Fibroblast of upper back skin (primary cell): ENCODE measurements at regions not wholly inside any gene's neighbourhood (a gene's known extent, or its start where the extent isn't known, plus 50 kb on each side); places are given as distances from the start of the nearest gene placed in this dataset.

Source experiments
- DNase-seq: peaks from one replicate; pipeline ENCODE4 v3.0.0-alpha.2; 2013

DNA sequence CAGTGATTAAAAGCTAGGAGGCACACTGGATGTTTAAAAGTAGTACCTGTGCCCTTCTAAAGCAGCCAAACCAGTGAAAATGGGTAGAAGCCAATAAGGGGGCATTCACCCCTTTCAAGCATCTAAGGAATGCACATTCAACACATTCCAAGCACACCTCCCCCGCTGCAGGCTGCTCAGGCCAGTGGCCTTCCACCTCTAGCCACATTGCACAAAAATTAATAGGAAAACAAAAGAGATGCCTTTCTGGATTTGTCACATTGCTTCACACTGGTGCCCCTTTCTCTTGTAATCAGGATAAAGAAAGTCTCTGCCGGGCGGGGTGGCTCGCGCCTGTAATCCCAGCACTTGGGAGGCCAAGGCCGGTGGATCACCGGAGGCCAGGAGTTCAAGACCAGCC is 834.0 kb downstream of the USP25 start:
- peak; percentile 65 for DNase-seq

DNA sequence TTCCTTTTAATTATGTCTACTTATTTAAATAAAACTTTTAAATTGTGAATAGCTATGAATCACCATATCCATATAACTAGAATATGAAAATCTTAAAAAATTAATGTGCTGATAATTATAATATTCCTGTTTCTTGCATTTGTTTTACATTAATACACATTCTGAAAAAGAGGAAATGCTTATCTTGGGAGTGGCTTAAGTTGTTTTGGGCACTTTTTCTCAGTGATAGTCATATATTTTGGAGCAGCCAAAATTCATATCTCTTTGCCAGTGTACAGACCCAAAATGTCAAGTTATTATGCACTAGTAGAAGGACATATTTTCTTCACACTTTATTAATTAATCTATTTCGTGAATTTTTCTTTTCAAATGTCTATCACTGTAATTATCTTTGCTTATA is 838.5 kb downstream of the USP25 start:
- DNase-seq = no peak

DNA sequence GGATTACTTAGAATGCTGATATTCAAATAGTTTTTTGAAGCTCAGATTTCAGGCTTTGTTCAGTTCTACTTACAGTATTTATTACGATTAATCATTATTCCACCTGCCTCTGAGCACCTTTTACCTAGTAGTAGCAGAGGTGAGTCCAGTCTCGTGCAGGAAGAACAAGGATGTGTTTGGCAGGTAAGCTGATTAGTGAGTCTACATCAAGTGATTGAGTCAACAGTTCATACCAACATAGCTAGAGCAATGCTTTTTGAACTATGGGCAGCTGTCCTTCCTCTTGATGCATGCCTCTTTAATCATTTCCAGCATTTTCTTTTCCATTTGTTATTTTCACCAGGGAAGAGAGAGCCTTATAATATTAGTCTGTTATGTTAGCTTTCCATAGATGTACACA is 838.9 kb downstream of the USP25 start:
- no peak for DNase-seq

GRCh38 chr21:16569679-16570078 is 839.9 kb downstream of the USP25 start:
- DNase-seq = peak; percentile 53

- DNase-seq = no peak
These were observed 840.4 kb downstream of the USP25 start for GRCh38 chr21:16570171-16570570.

DNA sequence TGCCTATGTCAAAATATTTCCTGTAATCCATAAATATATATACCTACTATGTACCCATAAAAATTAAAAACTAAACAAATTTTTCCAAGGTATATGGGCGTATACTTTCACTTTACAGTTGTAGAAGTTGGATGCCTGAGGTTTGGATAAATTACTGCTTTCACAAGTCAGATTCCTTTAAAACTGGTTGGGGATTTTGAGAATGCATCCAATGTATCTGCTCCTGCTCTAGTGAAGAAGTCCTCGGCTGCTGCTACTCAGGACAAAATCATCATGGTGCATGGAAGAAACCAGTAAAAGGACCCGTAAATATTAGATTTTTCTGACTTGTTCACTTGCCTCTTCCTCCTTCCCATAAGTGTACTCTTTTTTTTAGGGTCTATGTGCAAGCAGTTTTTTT is 841.1 kb downstream of the USP25 start:
- DNase-seq = no peak

DNA sequence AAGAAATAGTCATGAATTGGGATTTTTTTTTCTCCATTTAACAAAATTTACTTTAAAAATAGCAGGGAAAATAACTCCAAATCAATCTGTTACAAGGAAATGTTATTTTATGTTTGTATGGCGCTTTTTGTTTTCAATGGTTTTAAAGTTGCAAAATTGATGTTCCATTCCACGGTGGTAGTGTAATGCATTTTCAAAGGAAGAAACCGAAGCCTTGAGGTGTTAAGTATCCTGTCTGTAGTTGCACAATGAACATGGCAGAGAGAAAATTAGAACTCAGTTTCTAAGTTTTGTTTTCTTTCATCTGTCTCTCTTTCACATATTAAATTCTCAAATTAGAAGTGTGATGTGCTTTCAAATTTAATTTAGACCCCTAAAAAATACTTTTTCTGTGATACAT is 841.8 kb downstream of the USP25 start:
- no peak for DNase-seq

DNA sequence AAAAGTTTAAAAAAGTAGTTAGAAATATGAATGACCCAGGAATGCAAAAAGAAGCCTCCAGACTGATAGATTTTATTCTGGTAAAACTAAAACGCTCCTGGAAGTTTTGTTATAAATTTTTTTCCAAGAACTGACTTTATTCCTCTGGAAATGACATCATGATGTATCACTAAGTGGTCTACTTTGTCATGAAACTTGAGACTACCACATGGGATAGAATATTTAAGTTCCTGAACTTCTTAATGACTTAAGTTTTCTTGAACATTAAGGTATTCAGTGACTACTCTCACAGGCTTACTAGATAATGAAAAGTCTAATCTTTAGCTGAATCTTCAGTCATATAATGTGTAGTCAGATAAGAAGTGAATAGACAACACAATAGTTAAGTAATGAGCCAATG is 842.2 kb downstream of the USP25 start:
- DNase-seq = peak; percentile 66

DNA sequence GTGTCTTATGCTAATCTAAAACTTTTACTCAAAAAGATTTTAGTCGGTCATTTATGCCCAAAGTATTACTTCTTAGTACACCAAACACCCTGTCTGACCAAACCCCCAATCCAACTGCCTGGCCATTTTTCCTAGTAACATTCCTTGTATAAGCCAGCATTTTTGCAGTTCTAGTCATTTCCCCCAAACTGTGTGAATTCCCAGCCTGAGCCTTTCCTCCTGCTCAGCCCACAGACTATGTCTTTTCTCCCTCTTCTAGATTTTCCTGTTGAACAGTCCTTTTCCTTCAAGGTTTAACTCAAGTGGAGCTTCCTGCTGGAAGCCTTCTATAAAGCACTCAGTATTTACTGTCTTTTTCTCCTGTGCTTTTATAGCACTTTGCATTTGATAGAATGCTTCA is 843.8 kb downstream of the USP25 start:
- DNase-seq = peak; percentile 89

GRCh38 chr21:16577975-16578374 is 848.2 kb downstream of the USP25 start:
- no peak for DNase-seq

DNA sequence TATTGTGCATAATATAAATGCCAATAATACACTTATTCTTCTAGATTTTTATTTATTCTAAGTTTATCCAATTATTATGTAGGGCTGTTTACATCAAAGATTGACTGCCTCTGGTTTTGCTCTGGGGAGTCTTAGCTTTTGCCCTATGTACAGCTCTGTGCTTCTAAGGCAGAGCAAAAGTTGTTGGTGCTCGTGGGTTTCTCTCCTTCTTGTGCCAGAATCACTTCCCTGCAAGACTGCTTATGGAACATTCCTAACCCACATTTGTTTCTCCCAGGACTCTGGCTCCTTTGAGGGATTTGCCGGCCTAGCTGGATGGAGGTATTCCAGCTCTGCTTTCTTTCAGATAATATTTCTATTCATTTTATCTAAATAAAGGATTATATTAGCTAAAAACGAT is 849.1 kb downstream of the USP25 start:
- no peak for DNase-seq

GRCh38 chr21:16579538-16579937 is 849.8 kb downstream of the USP25 start:
- peak; percentile 65 for DNase-seq

DNA sequence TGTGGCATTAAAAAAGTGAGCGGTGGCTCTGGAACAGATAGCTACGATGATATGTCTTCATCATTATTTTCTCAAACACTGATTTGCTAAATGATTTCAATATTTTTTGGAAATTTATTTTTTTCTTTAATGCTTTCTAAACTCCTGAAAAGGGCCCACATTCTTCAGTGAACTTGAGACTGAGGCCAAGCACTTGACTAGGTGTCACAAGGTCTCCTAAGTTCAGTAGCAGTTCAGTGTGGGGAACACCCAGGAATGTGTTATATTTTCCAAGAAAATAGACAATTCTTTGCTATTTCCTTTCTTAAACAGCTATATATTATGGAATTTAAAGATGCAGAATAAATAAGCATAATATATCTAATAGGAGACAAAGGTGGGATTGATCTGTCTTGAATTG is 850.9 kb downstream of the USP25 start:
- DNase-seq = no peak

DNA sequence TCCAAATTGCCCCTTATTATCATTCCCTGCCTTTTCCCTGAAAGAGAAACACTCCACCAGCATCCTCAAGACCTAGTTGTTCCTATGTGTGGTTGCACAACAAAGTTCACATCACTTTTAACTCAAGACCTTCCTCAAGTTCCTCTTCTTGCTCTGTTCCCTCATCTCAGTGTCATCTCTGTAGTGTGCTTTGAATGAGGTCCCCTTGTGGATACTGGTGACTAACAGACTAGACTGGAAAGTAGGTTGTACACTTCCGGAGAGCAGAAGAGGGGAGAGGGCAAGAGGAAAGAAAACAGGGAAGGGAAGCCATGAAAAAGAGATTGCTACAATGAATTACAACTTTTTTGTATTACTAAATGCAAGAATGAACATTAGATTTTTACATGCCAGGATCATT is 853.8 kb downstream of the USP25 start:
- no peak for DNase-seq

GRCh38 chr21:16584756-16585155 is 855.0 kb downstream of the USP25 start:
- DNase-seq = no peak

GRCh38 chr21:16585896-16586295 is 856.1 kb downstream of the USP25 start:
- no peak for DNase-seq

- peak; percentile 71 for DNase-seq
These were observed 857.4 kb downstream of the USP25 start for GRCh38 chr21:16587141-16587581.

DNA sequence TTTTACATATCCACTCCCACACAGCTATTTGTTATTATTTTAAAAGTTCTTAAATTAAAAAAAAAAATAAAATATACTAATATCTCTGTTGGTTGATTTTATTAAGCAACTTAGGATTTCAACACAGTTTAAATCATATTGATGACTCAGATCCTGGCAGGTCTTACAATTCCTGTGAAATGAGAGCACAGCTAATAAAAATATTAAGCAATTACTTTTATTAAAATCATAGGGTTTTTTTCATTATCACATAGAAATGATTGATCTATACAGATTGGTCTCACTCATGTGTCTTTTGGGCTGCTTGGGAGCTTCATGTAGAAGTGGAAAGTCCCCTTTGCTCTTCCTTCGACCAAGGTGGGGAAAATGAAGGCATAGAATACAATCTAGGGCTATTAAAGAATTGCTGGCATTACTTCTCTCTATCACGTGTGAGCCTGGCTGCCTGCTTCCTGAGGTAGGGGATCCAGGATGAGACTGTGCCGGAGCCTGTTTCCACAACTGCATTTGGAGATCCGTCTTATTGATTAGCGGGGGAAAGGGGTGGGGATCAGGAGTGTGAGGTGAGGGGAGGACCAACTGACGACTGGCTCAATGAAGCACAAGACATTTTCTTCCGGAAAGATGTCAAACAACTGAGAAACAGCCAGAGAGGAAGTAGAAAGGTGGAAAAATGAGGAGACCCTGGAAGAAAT is 858.0 kb downstream of the USP25 start:
- peak; percentile 70 for DNase-seq

DNA sequence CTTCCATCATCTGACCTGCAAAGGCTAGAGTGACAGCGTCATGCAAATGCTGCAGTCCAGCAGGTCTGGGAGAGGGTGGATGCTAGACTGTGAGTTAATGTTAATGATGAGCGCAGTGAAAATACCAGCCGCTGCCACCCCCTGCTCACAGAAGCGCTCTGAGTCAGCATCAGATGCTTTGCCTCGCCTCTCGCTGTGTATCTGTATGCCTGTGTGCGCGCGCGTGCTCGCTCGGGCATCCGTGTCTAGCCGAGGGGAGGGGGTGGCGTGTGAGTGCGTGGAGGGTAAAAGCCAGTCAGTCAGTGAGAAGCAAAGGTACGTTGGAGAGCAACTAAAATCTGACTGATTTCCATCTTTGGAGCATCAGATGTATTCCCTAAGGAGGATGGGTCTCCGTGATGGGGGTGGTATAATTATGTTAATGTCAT is 858.7 kb downstream of the USP25 start:
- DNase-seq = peak; percentile 81

DNA sequence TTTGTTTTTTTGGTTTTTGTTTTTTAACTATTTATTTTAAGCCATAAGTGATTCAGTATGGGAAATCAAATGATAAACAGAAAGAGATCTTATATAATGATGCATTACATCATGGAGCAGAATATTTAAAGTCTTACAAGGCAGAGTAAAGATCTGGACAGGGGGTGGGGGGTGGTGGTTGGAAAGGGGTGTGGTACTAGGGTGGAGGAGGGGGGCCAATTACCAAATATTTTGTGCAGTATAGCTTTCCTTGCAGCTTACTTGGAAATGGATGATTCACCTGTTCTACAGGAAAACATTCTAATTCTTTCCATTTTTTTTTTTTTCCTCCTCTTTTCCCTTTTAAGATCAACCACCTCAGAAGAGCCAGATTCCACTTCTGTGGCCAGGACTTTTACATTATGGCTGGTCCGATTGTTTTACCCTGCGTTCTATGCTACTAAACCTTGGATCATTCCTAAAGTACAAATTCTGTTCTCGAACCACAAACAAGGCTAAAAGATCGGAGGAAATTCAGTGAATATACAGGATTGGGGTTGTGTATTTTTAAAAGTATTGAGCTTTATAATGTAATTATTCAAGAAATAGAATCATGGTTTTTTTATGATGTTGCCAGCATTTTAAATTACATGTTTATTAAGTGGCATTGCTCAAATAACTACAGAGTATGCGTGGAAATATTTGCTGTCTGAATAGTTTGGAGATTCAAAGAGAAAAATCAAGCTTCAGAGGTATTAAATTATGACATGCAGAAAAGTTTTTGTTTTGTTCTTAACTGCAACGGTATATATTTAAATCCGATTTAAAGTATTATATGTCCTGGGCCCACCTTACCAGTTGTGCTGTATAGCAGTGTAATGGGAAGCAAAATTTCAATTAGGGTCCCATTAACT is 859.5 kb downstream of the USP25 start:
- no peak for DNase-seq

- DNase-seq = no peak
These were observed 860.4 kb downstream of the USP25 start for GRCh38 chr21:16590186-16590585.

DNA sequence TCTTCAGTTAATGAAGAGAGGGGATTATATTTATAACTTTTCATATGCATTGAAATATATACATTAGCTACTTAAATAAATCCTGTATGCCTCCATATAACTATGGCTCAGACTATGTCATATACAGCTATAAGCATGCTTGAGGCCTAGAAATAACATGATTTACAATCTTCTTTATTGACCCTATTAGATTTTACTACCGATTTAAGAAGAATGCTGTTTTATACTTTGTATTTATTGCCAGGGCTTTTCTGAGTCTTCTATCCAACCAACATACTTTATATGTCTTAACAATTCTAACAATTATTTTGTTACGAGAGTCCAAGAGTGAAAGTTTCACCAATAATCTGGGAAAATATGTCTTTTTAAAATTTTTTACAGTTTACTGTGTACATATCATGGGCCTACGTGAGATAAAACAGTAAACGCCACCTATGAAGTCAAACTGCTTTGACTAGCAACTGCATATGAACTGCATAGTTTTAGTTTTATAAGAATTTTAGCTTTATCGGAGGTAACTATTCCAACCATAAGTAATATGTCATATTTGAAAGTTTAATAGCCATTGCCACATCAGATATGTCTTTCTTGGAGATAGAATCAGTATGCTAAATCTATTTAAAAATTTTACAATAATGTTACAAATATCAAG is 861.0 kb downstream of the USP25 start:
- DNase-seq = no peak

DNA sequence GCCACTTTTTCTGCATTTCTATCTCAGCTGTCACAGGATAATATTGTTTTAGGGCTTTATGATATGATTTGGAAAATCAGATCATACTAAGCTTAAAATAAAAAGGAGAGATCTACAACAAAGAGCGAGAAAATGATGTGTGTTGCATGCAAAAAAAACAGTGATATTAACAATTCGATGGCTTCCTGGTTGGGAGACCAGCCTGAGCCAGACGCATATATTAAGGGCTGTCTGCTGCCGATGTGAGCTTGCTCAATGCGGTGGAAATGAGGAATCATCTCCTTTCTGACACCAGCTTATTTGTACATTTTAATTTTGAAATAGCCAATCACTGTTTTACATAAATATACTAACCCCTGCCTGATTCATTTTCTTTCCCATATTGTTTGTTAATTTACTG is 862.6 kb downstream of the USP25 start:
- no peak for DNase-seq

DNA sequence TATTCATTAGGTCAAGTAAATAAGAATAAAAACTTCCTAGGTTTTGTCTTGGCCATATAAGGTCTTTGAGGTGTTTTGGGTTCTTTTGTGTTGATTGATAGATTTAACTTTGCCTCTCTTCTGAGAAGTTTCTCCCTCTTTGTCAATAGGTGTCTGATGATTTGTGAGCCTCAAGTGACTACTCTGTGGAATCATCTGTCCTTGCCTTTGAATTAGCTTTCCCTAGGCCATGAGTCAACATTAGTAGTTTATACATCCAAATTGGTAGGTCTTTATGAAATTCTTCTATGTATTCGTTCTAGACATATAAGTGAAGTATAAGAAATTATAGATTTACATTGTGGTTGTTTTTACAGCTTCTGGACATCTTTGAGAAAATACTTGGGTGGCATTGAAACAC is 864.4 kb downstream of the USP25 start:
- DNase-seq = no peak
